HG02642 (cell line): ENCODE measurements at regions not wholly inside any gene's neighbourhood (a gene's known extent, or its start where the extent isn't known, plus 50 kb on each side); places are given as distances from the start of the nearest gene placed in this dataset.

Source experiments
- ATAC-seq: cut with Tn5 transposase; IDR thresholded peaks from one replicate; pipeline ENCODE4 v1.9.1; 2021; ENCODE audit warnings: mild to moderate bottlenecking; ENCODE audit not compliant: unreplicated experiment, poor library complexity

GRCh38 chr3:72120806-72121778, 336.1 kb upstream of the PROK2 start:
- ATAC-seq: peak; percentile 79

GRCh38 chr3:72120039-72120438, 335.1 kb upstream of the PROK2 start:
- ATAC-seq: no peak

- ATAC-seq: no peak
Measured at GRCh38 chr3:72118628-72119027, 333.7 kb upstream of the PROK2 start.

- ATAC-seq: no peak
Measured at GRCh38 chr3:72116226-72116625, 331.3 kb upstream of the PROK2 start.

- no peak for ATAC-seq
Measured at GRCh38 chr3:72115307-72115706, 330.4 kb upstream of the PROK2 start.

- no peak for ATAC-seq
Measured at GRCh38 chr3:72114773-72115172, 329.8 kb upstream of the PROK2 start.

- no peak for ATAC-seq
Measured at GRCh38 chr3:72113964-72114363, 329.0 kb upstream of the PROK2 start.

- no peak for ATAC-seq
Measured at GRCh38 chr3:72113564-72113963, 328.6 kb upstream of the PROK2 start.

- ATAC-seq: no peak
Measured at GRCh38 chr3:72112435-72112834, 327.5 kb upstream of the PROK2 start.

- ATAC-seq: no peak
Measured at GRCh38 chr3:72111265-72112205, 326.6 kb upstream of the PROK2 start.

GRCh38 chr3:72109327-72110259, 324.6 kb upstream of the PROK2 start:
- ATAC-seq: no peak

- ATAC-seq: no peak
Measured at GRCh38 chr3:72105306-72105705, 320.4 kb upstream of the PROK2 start.

GRCh38 chr3:72102112-72102616, 317.2 kb upstream of the PROK2 start:
- ATAC-seq: peak; percentile 56

- no peak for ATAC-seq
Measured at GRCh38 chr3:72101494-72101893, 316.5 kb upstream of the PROK2 start.

GRCh38 chr3:72100601-72101187, 315.7 kb upstream of the PROK2 start:
- ATAC-seq: peak; percentile 66

- ATAC-seq: no peak
Measured at GRCh38 chr3:72100080-72100511, 315.1 kb upstream of the PROK2 start.

GRCh38 chr3:72099326-72100079, 314.6 kb upstream of the PROK2 start:
- no peak for ATAC-seq

- ATAC-seq: no peak
Measured at GRCh38 chr3:72097053-72097452, 312.1 kb upstream of the PROK2 start.

- no peak for ATAC-seq
Measured at GRCh38 chr3:72095521-72095920, 310.6 kb upstream of the PROK2 start.
